ENCODE measurements at regions not wholly inside any gene's neighbourhood (a gene's known extent, or its start where the extent isn't known, plus 50 kb on each side); places are given as distances from the start of the nearest gene placed in this dataset.

- TF ChIP-seq CHD7 (IDR thresholded peaks at IDR 0.05; ENCODE audit: insufficient replicate concordance, low read length), result no peak
- TF ChIP-seq USF2 (IDR thresholded peaks at IDR 0.05; ENCODE audit: low read length), result no peak
- no peak for TF ChIP-seq GTF2F1 (IDR thresholded peaks at IDR 0.05; ENCODE audit: borderline replicate concordance, low read depth, low read length)
- no peak for TF ChIP-seq SP4 (IDR thresholded peaks at IDR 0.05; ENCODE audit: low read length)
- no peak for TF ChIP-seq NRF1 (IDR thresholded peaks at IDR 0.05; ENCODE audit: low read depth, low read length)
Observed at GRCh38 chr13:74487091-74487722, 353.0 kb upstream of the KLF12 start (continued).
